Karpas-422 (cell line): ENCODE measurements at regions not wholly inside any gene's neighbourhood (a gene's known extent, or its start where the extent isn't known, plus 50 kb on each side); places are given as distances from the start of the nearest gene placed in this dataset.

Source experiments
- DNase-seq: peaks from one replicate; pipeline ENCODE4 v3.0.0-alpha.2; 2015
- H2AFZ ChIP-seq: fragments of 200-600 bp; sonication (generic); 2 replicates; pipeline ENCODE4 v1.6.1; 2014; ENCODE audit warnings: antibody characterized with exemption, low read length, mixed read lengths
- H3K27ac ChIP-seq: fragments of 200-600 bp; sonication (generic); 2 replicates; pipeline ENCODE4 v1.5.1; 2014; ENCODE audit warnings: mild to moderate bottlenecking, low read length, moderate library complexity
- H3K27me3 ChIP-seq: fragments of 200-600 bp; sonication (generic); 2 replicates; pipeline ENCODE4 v1.6.1; 2014; ENCODE audit warnings: low read length, mixed read lengths
- H3K36me3 ChIP-seq: fragments of 200-600 bp; sonication (generic); 2 replicates; pipeline ENCODE4 v1.6.1; 2014; ENCODE audit warnings: low read length, mixed read lengths; ENCODE audit not compliant: insufficient read depth
- H3K4me1 ChIP-seq: fragments of 200-600 bp; sonication (generic); 2 replicates; pipeline ENCODE4 v1.6.1; 2014; ENCODE audit warnings: mild to moderate bottlenecking, low read length, mixed read lengths
- H3K4me2 ChIP-seq: fragments of 200-600 bp; sonication (generic); 2 replicates; pipeline ENCODE4 v1.6.1; 2014; ENCODE audit warnings: low read length, low read depth, mild to moderate bottlenecking; ENCODE audit not compliant: poor library complexity, severe bottlenecking
- H3K4me3 ChIP-seq: fragments of 200-600 bp; sonication (generic); 2 replicates; pipeline ENCODE4 v1.5.1; 2014; ENCODE audit warnings: mild to moderate bottlenecking, antibody characterized with exemption, low read length, mixed read lengths
- H3K79me2 ChIP-seq: fragments of 200-600 bp; sonication (generic); 2 replicates; pipeline ENCODE4 v1.6.1; 2014; ENCODE audit warnings: mild to moderate bottlenecking, low read length, mixed read lengths
- H3K9ac ChIP-seq: fragments of 200-600 bp; sonication (generic); 2 replicates; pipeline ENCODE4 v1.6.0; 2014; ENCODE audit warnings: low read length
- H3K9me2 ChIP-seq: fragments of 200-600 bp; sonication (generic), shearing (Covaris generic); replicated peaks from 2 replicates; pipeline ENCODE4 v1.6.0; 2014; ENCODE audit warnings: mild to moderate bottlenecking, low read length, moderate library complexity; ENCODE audit not compliant: insufficient read depth
- H3K9me3 ChIP-seq: fragments of 300-700, 200-600 bp; sonication (generic); 2 replicates; pipeline ENCODE4 v1.6.1; 2014; ENCODE audit warnings: low read length, mixed read lengths
- H4K20me1 ChIP-seq: fragments of 200-600 bp; sonication (generic); 2 replicates; pipeline ENCODE4 v1.6.1; 2014; ENCODE audit warnings: mild to moderate bottlenecking, antibody characterized with exemption, low read length, low read depth; ENCODE audit not compliant: insufficient read depth

DNA sequence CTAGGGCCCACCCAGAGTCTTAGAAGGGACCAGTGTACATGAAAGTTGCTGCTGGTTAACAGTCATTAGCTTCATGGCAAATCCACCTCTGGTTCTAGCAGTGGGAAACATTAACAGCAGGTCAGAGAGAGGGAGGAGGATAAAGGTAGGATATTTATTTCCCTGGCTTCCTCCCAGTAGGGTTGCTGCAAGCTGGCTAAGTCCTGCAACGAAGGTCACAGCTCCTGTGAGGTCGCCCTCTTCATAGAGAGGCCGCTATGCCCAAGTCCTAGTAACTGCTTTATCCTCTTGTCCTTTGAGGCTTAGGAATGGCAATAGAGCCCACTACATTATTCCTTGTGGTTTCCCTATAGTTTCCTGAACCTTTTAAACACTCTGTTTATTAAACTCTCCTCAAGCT, 84.0 kb upstream of the ACSL3 start:
- H3K9me3 ChIP-seq = no peaks in the 10 kb centered on the region
- H3K4me2 ChIP-seq = no peak overlapping the region
- H3K4me3 ChIP-seq = no peak overlapping the region
- no peaks in the 10 kb centered on the region for H3K27me3 ChIP-seq
- no peaks in the 10 kb centered on the region for H3K36me3 ChIP-seq
- DNase-seq = no peak
- 0 out of 2 replicates have a peak, but pooled peaks cover 2% of the 10 kb centered on the region for H3K9me2 ChIP-seq
- no peak overlapping the region for H2AFZ ChIP-seq
- H3K79me2 ChIP-seq = no peaks in the 10 kb centered on the region
- no peaks in the 10 kb centered on the region for H4K20me1 ChIP-seq
- no peak overlapping the region for H3K9ac ChIP-seq
- H3K27ac ChIP-seq = no peak overlapping the region
- no peaks in the 10 kb centered on the region for H3K4me1 ChIP-seq

DNA sequence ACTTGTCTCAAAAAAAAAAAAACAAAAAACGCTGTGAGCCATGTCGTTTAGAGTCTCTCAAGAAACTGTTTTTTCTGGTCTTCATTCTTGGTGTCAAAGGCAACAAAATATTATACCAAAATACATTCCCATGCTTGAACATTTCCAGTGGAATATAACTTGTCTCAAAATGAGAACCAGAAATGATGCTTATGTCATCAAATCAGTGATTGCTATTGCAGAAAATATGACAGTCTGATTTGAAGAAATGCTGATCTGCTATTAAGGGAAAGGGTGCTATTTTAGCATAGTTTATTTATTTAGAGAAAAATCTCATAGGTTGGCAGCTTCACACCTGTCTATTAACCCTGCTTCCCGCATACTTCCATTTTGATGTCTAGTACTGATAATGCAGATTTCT, 82.4 kb upstream of the ACSL3 start:
- H3K4me3 ChIP-seq = no peak overlapping the region

DNA sequence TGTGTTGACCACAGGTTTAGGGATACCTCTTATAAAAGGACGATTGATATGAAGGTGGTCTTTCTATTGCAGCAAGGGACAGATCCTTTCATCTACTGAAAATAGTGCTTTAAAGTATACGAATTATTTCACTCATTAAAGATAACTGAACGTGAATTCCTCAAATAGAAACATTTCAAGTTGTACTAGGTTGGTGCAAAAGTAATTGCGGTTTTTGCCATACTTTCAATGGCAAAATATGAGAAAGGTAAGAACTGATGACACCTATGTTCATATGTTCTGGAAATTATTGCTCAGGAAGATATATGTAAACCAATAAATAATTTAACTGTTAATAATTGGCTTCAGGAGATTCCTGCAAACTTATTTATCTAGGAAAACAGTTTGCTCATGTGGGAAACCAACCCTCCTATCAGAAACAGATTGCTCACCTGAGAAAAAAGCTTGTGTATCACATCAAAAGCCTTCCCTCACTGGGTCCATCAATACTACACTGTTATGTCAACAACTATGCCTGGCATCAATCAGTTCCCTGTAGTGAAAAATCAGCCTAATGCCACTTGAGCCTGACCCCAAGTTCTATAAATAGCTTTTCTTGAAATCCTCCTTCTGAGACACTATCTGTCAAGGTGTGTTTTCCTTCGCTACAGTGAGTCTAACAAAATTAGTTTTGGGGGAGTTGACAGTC, 81.5 kb upstream of the ACSL3 start:
- Histone ChIP-seq H3K36me3 (no peaks in the 10 kb centered on the region), H3K9me3 (no peaks in the 10 kb centered on the region), H3K4me2 (no peak overlapping the region), H3K27ac (no peak overlapping the region), H3K9me2 (0 out of 2 replicates have a peak, but pooled peaks cover 2% of the 10 kb centered on the region), H3K4me1 (no peaks in the 10 kb centered on the region), H3K27me3 (no peaks in the 10 kb centered on the region), H3K9ac (no peak overlapping the region), H3K79me2 (no peaks in the 10 kb centered on the region), H4K20me1 (no peaks in the 10 kb centered on the region), H2AFZ (no peak overlapping the region), H3K4me3 (no peak overlapping the region)
- no peak for DNase-seq

More for the DNA sequence above, 82.4 kb upstream of the ACSL3 start:
- Histone ChIP-seq H4K20me1 (no peaks in the 10 kb centered on the region), H3K79me2 (no peaks in the 10 kb centered on the region), H3K4me2 (no peak overlapping the region), H3K9ac (no peak overlapping the region), H3K9me2 (0 out of 2 replicates have a peak, but pooled peaks cover 2% of the 10 kb centered on the region), H2AFZ (no peak overlapping the region), H3K9me3 (no peaks in the 10 kb centered on the region), H3K27me3 (no peaks in the 10 kb centered on the region), H3K4me1 (no peaks in the 10 kb centered on the region), H3K36me3 (no peaks in the 10 kb centered on the region), H3K27ac (no peak overlapping the region)
- no peak for DNase-seq

DNA sequence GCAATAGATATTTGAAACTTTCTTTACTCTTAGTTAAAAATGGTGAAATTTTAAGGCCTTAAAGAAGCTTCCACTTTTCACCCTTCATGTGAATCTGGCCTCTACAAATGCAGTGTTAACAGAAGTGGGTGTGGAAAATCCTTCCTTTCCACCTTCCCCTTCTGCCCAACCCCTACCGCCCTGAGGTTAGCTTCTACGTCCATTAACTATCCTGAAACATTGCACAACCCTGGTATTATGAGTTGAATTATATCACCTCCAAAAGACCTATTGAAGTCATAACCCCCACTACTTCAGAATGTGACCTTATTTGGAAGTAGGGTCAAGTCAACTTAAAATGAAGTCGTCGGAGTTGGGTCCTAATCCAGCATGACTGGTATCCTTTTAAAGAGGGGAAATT, 80.8 kb upstream of the ACSL3 start:
- Histone ChIP-seq H3K79me2 (no peaks in the 10 kb centered on the region), H3K9me2 (0 out of 2 replicates have a peak, but pooled peaks cover 2% of the 10 kb centered on the region), H3K9me3 (no peaks in the 10 kb centered on the region), H4K20me1 (no peaks in the 10 kb centered on the region), H3K36me3 (no peaks in the 10 kb centered on the region), H3K4me3 (no peak overlapping the region), H3K27ac (no peak overlapping the region), H3K4me1 (no peaks in the 10 kb centered on the region), H3K9ac (no peak overlapping the region), H2AFZ (no peak overlapping the region), H3K4me2 (no peak overlapping the region), H3K27me3 (no peaks in the 10 kb centered on the region)
- DNase-seq = no peak

DNA sequence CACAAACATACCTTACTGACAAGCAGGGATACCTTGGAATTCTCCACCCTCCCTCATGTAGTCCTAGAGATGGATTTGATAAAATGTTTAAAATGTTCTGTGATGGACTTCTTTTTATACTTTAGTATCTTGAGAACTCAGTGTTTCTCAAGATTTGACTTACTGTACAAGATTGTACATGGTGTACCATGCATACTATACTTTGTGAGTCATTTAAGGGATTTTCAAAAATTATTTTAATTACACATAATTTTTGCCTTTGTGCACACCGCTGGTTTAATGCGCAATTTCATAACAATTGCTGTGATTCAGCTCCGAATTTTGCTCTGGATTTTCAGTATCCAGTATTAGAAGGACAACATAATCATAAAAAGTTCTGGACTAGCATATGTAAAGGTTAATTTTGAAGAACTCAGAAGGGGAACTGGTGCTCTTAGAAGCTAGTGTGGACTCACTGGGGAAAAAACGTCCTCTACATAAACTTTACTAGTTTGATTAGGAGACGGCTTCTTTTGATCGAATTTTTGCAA, 78.6 kb upstream of the ACSL3 start:
- Histone ChIP-seq H3K9me2 (0 out of 2 replicates have a peak, but pooled peaks cover 2% of the 10 kb centered on the region), H3K4me3 (no peak overlapping the region), H3K27ac (no peak overlapping the region), H4K20me1 (no peaks in the 10 kb centered on the region), H3K79me2 (no peaks in the 10 kb centered on the region), H3K4me2 (no peak overlapping the region), H3K36me3 (no peaks in the 10 kb centered on the region), H3K9me3 (no peaks in the 10 kb centered on the region), H3K4me1 (no peaks in the 10 kb centered on the region), H3K27me3 (no peaks in the 10 kb centered on the region), H2AFZ (no peak overlapping the region), H3K9ac (no peak overlapping the region)
- DNase-seq = no peak

DNA sequence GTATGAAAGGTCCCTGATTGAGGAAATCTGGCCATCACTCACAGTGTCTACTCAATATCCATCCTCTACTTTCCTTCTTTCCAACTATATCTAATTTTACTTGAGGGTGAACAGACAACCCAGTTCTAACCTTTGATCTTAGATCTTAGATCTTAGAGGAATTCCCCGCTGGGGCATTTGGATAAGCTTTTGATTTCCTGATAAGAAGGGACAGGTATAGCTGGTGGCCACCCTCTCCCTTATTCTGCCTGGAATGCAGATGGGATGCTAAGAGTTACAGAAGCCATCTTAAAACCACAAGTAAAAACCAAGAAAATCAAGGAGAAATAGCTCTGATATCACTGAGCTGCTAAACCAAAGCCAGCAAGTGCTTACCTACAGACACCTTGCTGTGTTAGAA, 77.2 kb upstream of the ACSL3 start:
- Histone ChIP-seq H3K9ac (no peak overlapping the region), H3K36me3 (no peaks in the 10 kb centered on the region), H3K4me2 (no peak overlapping the region), H3K4me1 (no peaks in the 10 kb centered on the region), H3K79me2 (no peaks in the 10 kb centered on the region), H3K27me3 (no peaks in the 10 kb centered on the region), H2AFZ (no peak overlapping the region), H3K9me3 (no peaks in the 10 kb centered on the region), H3K27ac (no peak overlapping the region), H3K9me2 (0 out of 2 replicates have a peak, but pooled peaks cover 2% of the 10 kb centered on the region), H4K20me1 (no peaks in the 10 kb centered on the region), H3K4me3 (no peak overlapping the region)
- no peak for DNase-seq

DNA sequence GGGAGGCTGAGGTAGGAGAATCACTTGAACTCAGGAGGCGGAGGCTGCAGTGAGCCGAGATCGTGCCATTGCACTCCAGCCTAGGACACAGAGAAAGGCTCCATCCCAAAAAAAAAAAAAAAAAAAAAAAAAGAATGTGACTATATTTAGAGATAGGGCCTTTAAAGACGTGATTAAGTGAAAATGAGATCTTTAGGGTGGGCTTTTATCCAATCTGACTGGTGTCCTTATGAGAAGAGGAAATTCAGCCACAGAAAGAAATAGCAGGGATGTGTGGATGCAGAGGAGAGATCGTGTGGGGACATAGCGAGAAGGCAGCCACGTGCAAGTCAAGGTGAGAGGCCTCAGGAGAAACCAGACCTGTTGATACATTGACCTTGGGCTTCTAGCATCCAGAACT, 69.9 kb upstream of the ACSL3 start:
- Histone ChIP-seq H3K9ac (no peak overlapping the region), H3K9me2 (no peaks in the 10 kb centered on the region), H3K4me2 (no peak overlapping the region), H3K9me3 (no peaks in the 10 kb centered on the region), H3K79me2 (no peaks in the 10 kb centered on the region), H3K27me3 (no peaks in the 10 kb centered on the region), H4K20me1 (no peaks in the 10 kb centered on the region), H3K36me3 (no peaks in the 10 kb centered on the region), H3K4me1 (peaks cover 58% of the 10 kb centered on the region), H2AFZ (no peak overlapping the region), H3K4me3 (no peak overlapping the region), H3K27ac (no peak overlapping the region)
- DNase-seq = no peak

DNA sequence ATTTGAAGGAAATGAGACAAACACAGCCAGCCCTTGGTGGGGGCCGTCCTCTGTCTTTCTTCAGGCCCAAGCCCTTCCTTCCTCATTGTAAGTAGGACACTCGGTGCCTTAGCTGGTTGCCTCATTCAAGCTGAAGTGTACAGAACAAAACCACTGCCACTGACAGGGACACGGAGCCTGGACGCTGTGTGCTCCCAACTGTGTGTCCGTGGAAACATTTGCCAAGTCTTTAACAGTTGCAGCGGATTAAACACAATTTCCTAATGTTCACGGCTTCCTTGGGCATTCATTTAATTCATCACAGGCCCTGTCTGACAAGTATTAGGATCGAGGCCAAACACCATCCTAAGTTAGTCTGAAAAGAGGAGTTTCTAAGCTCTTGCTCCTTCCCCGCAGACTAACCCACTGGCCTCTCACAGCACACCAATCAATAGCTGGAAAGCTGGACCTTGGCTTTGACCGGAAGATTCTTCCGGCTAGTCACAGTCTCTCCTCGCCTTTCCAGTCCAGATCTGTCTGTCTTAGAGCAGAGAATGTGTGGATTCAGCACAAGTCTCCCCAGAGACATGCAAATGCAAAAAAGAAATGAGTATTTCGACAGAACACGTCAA, 68.7 kb upstream of the ACSL3 start:
- Histone ChIP-seq H4K20me1 (no peaks in the 10 kb centered on the region), H3K4me2 (peak overlapping the region; percentile 55), H3K27me3 (no peaks in the 10 kb centered on the region), H3K4me1 (peaks cover 61% of the 10 kb centered on the region), H2AFZ (peak overlapping the region; percentile 28; the same call in 1 of the 2 replicates), H3K9ac (peak overlapping the region; percentile 22), H3K36me3 (no peaks in the 10 kb centered on the region), H3K9me2 (no peaks in the 10 kb centered on the region), H3K79me2 (no peaks in the 10 kb centered on the region), H3K9me3 (no peaks in the 10 kb centered on the region), H3K27ac (no peak overlapping the region), H3K4me3 (peak overlapping the region; percentile 20; the same call in 1 of the 2 replicates)
- peak; percentile 63 for DNase-seq
